Kidney epithelial cell (primary cell): ENCODE measurements at regions not wholly inside any gene's neighbourhood (a gene's known extent, or its start where the extent isn't known, plus 50 kb on each side); places are given as distances from the start of the nearest gene placed in this dataset.

Source experiments
- DNase-seq: peaks from one replicate; pipeline ENCODE4 v3.0.0-alpha.2; 2010; ENCODE audit warnings: low read depth
- H3K27me3 ChIP-seq: 2 replicates; pipeline ENCODE4 v1.6.0; 2011; ENCODE audit warnings: low read length; ENCODE audit not compliant: control insufficient read depth, insufficient read depth
- H3K36me3 ChIP-seq: 2 replicates; pipeline ENCODE4 v1.5.1; 2011; ENCODE audit warnings: low read length; ENCODE audit not compliant: control insufficient read depth, insufficient read depth
- H3K4me3 ChIP-seq: 2 replicates; pipeline ENCODE4 v1.5.1; 2011; ENCODE audit warnings: low read depth, mild to moderate bottlenecking, control low read depth, low read length
- CTCF ChIP-seq: IDR thresholded peaks from 2 replicates; pipeline ENCODE4 v1.5.1; 2011; ENCODE audit warnings: mild to moderate bottlenecking, moderate library complexity, low read length, control low read depth, inconsistent platforms; ENCODE audit not compliant: insufficient read depth, poor library complexity, severe bottlenecking

DNA sequence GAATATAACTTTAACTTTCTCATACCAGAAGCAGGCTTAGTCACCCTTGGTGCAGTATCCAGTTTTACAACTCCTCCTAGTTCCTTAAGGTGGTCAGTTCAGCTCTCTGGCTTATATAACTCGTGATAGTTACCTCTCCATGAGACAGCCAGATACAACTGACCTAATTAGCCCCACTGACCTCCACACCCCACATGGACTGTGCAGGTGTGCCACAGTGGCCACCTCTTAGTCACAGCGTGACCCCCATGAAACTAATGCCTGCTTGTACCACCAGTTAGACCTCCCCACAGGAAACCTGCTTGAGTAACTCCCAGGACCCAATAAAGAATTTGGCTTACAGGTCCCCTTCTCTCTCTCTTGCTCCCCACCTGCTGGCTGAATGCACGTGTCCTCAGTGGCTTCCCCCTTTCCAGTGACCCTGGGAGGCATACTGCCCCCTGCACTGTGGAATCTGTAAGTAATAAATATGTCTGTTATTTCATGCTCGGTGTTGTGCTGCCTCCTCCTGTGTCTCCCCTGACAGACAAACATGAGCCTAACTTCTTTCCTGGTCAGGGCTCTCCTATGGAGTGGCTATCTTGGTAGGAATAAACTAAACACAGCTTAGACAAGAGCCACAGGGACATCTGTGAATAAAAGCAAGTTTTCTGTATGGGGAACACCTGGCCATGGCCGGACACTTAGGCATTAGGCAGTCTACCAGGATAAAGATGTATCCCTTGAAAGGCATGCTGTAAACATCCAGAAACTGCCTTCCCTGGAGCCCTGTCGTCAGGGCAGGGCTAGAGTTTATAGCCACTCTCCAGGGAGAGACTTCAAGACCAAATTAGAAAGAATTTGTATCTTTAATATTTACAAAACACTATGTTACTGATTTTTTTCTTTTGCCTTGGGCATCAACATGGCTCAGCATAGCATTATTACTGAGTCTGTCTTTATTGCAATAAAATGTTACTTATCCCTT is 209.7 kb upstream of the BOD1L1 start:
- TF ChIP-seq CTCF = no peak
- no peak for DNase-seq
- no peaks in the 10 kb centered on the region for H3K27me3 ChIP-seq
- no peak overlapping the region for H3K4me3 ChIP-seq
- no peaks in the 10 kb centered on the region for H3K36me3 ChIP-seq

- H3K36me3 ChIP-seq = no peaks in the 10 kb centered on the region
- H3K4me3 ChIP-seq = no peak overlapping the region
- H3K27me3 ChIP-seq = no peaks in the 10 kb centered on the region
- no peak for TF ChIP-seq CTCF
- no peak for DNase-seq
These were observed 213.1 kb upstream of the BOD1L1 start for GRCh38 chr4:13840502-13841190.

GRCh38 chr4:13844740-13845139 is 217.2 kb upstream of the BOD1L1 start:
- Histone ChIP-seq H3K36me3 (no peaks in the 10 kb centered on the region), H3K4me3 (no peak overlapping the region), H3K27me3 (no peaks in the 10 kb centered on the region)
- no peak for TF ChIP-seq CTCF
- DNase-seq = no peak

GRCh38 chr4:13849778-13850177 is 222.3 kb upstream of the BOD1L1 start:
- Histone ChIP-seq H3K27me3 (no peaks in the 10 kb centered on the region), H3K36me3 (no peaks in the 10 kb centered on the region), H3K4me3 (no peak overlapping the region)
- no peak for DNase-seq
- TF ChIP-seq CTCF = no peak

DNA sequence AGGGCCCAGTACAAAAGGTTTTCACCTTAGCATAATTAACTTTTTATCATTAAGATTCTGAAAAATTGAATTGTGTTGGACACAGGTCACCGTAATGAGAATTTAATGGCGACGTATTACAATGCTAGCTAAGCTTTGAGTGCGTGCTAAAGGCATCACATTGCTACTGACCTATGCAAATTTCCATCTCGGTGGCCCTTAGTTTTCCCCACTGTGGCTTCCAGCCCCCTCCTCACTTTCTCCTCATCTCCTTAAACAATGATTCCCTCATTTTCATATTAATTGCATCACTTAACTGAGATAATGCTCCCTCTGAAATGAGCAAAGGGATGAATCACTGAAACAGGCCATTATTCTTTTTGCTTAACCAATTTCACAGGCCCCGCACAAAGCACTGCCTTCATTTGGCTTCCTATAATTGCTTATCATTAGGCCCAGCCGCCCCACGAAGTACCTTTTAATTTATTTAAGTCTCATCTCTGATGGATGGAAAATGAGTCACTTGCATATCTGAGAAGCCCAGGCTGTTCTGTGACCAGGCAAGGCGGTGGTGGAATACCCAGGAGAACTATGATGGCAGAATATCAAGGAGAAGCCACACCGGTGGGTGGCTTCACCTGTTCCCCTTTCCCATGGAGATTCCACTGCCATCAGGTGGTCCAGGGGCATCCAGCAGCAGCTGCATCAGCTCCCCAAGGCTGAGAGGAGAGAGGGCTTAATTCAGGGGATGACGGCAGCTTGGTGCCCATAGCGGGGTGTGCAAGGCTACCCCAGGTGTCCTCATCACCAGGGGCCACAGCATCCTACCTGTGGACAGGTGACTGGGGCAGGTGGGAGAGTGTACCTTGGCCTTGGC is 223.8 kb upstream of the BOD1L1 start:
- H3K4me3 ChIP-seq = no peak overlapping the region
- DNase-seq = no peak
- H3K36me3 ChIP-seq = no peaks in the 10 kb centered on the region
- TF ChIP-seq CTCF = no peak
- no peaks in the 10 kb centered on the region for H3K27me3 ChIP-seq
